ENCODE measurements at regions not wholly inside any gene's neighbourhood (a gene's known extent, or its start where the extent isn't known, plus 50 kb on each side); places are given as distances from the start of the nearest gene placed in this dataset.

GRCh38 chr14:26735811-26736210 is 138.0 kb upstream of the NOVA1 start:
- H3K4me1 Mint-ChIP-seq, result no peaks in the 10 kb centered on the region
- ATAC-seq (no peak), DNase-seq (no peak)
- peaks cover 5% of the 10 kb centered on the region for H3K9me3 Mint-ChIP-seq (ENCODE audit: low read depth)
- H3K4me3 Mint-ChIP-seq, result no peak overlapping the region
- H3K36me3 Mint-ChIP-seq, result no peaks in the 10 kb centered on the region
- H3K27ac Mint-ChIP-seq, result no peak overlapping the region
- H3K27me3 Mint-ChIP-seq, result no peaks in the 10 kb centered on the region
- CTCF ChIA-PET, result no interaction called here

- Mint-ChIP-seq H3K4me1 (no peaks in the 10 kb centered on the region), H3K9me3 (ENCODE audit: low read depth) (peaks cover 3% of the 10 kb centered on the region), H3K27me3 (no peaks in the 10 kb centered on the region), H3K4me3 (no peak overlapping the region), H3K36me3 (no peaks in the 10 kb centered on the region), H3K27ac (no peak overlapping the region)
- CTCF ChIA-PET, result no interaction called here
- no peak for DNase-seq
- no peak for ATAC-seq
Measured at GRCh38 chr14:26738571-26738970, 140.7 kb upstream of the NOVA1 start.

DNA sequence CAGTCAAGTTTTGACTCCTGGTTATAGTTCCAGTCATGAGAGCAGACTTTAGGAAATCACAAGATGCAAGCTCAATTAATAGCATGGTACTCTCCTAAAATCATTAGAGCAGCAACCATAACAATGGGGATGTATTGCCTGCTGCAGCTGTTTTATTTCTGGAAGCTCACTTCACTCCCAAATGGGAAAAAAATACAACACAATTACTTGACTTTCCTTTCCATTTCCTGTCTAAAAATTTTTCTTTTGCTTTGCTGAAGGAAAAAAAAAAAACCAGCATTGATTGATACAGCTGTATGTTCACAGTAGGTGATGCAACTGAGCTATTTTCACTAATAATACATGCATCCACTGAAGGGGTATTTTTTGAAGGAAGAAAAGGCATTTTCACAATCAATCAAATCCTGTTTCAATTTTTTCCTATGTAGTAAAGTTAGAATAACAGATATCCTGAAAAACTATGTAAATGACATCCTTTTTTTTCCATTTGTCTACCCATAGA is 143.9 kb upstream of the NOVA1 start:
- H3K36me3 Mint-ChIP-seq, result no peaks in the 10 kb centered on the region
- peaks cover 2% of the 10 kb centered on the region for H3K9me3 Mint-ChIP-seq (ENCODE audit: low read depth)
- no peak overlapping the region for H3K4me3 Mint-ChIP-seq
- CTCF ChIA-PET, result no interaction called here
- DNase-seq (no peak), ATAC-seq (no peak)
- no peaks in the 10 kb centered on the region for H3K27me3 Mint-ChIP-seq
- H3K27ac Mint-ChIP-seq, result no peak overlapping the region
- H3K4me1 Mint-ChIP-seq, result no peaks in the 10 kb centered on the region

- Mint-ChIP-seq H3K4me1 (no peaks in the 10 kb centered on the region), H3K27me3 (no peaks in the 10 kb centered on the region), H3K36me3 (no peaks in the 10 kb centered on the region), H3K4me3 (no peak overlapping the region), H3K9me3 (ENCODE audit: low read depth) (peaks cover 8% of the 10 kb centered on the region), H3K27ac (no peak overlapping the region)
- no peak for DNase-seq
- CTCF ChIA-PET, result no interaction called here
- ATAC-seq, result no peak
Measured at GRCh38 chr14:26743284-26743683, 145.5 kb upstream of the NOVA1 start.

GRCh38 chr14:26744903-26745302 is 147.1 kb upstream of the NOVA1 start:
- Mint-ChIP-seq H3K27me3 (no peaks in the 10 kb centered on the region), H3K4me1 (no peaks in the 10 kb centered on the region), H3K36me3 (no peaks in the 10 kb centered on the region), H3K27ac (no peak overlapping the region), H3K4me3 (no peak overlapping the region), H3K9me3 (ENCODE audit: low read depth) (peaks cover 8% of the 10 kb centered on the region)
- ATAC-seq (no peak), DNase-seq (no peak)
- CTCF ChIA-PET, result no interaction called here

DNA sequence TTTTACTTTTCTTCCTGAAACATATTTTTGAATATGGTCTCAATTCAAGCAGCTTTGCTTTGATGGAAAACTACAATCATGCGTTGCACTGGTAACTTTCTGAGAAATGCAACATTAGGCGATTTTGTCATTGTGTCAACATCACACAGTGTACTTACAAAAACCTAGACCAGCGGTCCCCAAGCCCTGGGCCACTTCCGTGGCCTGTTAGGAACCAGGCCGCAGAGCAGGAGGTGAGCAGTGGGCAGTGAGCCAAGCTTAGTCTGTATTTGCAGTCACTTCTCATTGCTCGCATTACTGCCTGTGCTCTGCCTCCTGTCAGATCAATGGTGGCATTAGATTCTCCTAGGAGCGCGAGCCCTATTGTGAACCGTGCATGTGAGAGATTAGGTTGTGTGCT is 163.7 kb upstream of the NOVA1 start:
- Mint-ChIP-seq H3K27me3 (no peaks in the 10 kb centered on the region), H3K4me1 (no peaks in the 10 kb centered on the region), H3K27ac (no peak overlapping the region), H3K9me3 (ENCODE audit: low read depth) (peaks cover 11% of the 10 kb centered on the region), H3K4me3 (no peak overlapping the region), H3K36me3 (no peaks in the 10 kb centered on the region)
- no peak for ATAC-seq
- DNase-seq, result no peak
- CTCF ChIA-PET, result no interaction called here

- Mint-ChIP-seq H3K27me3 (no peaks in the 10 kb centered on the region), H3K36me3 (no peaks in the 10 kb centered on the region)
Measured at GRCh38 chr14:26765301-26765700, 167.5 kb upstream of the NOVA1 start.

GRCh38 chr14:26765768-26766520 is 168.1 kb upstream of the NOVA1 start:
- Mint-ChIP-seq H3K27me3 (no peaks in the 10 kb centered on the region), H3K36me3 (no peaks in the 10 kb centered on the region), H3K27ac (no peak overlapping the region), H3K4me1 (no peaks in the 10 kb centered on the region), H3K9me3 (ENCODE audit: low read depth) (peaks cover 7% of the 10 kb centered on the region), H3K4me3 (no peak overlapping the region)
- no peak for DNase-seq
- CTCF ChIA-PET, result no interaction called here
- ATAC-seq, result no peak

More at GRCh38 chr14:26765301-26765700, 167.5 kb upstream of the NOVA1 start:
- CTCF ChIA-PET, result no interaction called here
- ATAC-seq (no peak), DNase-seq (no peak)
- Mint-ChIP-seq H3K9me3 (ENCODE audit: low read depth) (peaks cover 7% of the 10 kb centered on the region), H3K4me1 (no peaks in the 10 kb centered on the region), H3K4me3 (no peak overlapping the region), H3K27ac (no peak overlapping the region)

DNA sequence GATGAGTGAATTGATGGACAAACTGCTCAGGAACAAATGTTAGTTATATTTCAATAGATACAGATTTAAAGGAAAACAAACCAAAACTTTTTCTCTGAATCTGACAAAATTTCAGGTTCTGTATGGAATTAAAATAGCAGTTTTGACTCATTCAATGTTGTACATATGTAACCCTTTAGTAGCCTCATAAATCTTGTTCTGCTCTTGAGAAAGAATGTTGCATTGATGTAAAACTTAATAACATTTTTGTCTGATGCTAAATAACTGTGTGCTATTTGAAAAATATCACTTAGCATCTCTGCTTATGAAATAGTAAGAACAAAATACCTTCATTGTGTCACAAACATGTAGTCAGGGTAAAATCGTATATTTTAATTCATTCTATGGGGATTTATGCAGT is 168.9 kb upstream of the NOVA1 start:
- Mint-ChIP-seq H3K36me3 (no peaks in the 10 kb centered on the region), H3K27ac (no peak overlapping the region), H3K27me3 (no peaks in the 10 kb centered on the region), H3K4me3 (no peak overlapping the region), H3K4me1 (no peaks in the 10 kb centered on the region), H3K9me3 (ENCODE audit: low read depth) (peaks cover 3% of the 10 kb centered on the region)
- DNase-seq (no peak), ATAC-seq (no peak)
- CTCF ChIA-PET, result no interaction called here

DNA sequence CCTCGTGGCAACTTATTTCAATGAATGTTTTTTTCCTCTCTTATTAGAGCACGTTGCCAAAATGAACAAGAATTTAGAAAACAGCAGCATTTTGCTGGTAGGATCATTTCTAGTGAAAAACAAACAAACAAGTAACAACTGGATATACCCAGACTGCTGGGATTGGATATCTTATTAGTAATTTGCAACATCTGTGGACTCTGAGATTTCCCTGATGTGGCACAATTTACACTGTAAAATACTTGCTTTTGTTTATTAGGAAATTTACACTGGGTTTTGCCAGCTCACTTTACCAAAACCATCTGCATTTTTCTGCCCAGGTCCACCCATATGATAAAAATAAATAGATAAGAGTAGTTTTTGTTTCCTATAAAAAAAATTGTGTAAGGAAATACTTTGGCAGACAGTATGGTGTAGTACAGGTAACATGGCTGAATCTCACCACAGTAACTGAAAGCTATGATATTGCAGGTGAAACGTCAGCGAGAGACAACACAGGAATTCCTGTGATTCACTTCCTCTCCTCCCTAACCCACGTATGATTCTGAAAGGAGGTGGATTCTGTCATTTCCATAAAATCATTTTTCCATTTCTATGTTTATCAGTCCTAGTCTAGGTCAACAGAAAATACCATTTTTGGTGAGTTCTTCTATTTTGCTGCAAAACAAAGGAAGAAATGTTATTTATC is 176.2 kb upstream of the NOVA1 start:
- Mint-ChIP-seq H3K4me1 (no peaks in the 10 kb centered on the region), H3K27me3 (no peaks in the 10 kb centered on the region), H3K9me3 (ENCODE audit: low read depth) (peaks cover 13% of the 10 kb centered on the region), H3K27ac (no peak overlapping the region), H3K4me3 (no peak overlapping the region), H3K36me3 (no peaks in the 10 kb centered on the region)
- no peak for ATAC-seq
- CTCF ChIA-PET, result no interaction called here
- DNase-seq, result no peak

DNA sequence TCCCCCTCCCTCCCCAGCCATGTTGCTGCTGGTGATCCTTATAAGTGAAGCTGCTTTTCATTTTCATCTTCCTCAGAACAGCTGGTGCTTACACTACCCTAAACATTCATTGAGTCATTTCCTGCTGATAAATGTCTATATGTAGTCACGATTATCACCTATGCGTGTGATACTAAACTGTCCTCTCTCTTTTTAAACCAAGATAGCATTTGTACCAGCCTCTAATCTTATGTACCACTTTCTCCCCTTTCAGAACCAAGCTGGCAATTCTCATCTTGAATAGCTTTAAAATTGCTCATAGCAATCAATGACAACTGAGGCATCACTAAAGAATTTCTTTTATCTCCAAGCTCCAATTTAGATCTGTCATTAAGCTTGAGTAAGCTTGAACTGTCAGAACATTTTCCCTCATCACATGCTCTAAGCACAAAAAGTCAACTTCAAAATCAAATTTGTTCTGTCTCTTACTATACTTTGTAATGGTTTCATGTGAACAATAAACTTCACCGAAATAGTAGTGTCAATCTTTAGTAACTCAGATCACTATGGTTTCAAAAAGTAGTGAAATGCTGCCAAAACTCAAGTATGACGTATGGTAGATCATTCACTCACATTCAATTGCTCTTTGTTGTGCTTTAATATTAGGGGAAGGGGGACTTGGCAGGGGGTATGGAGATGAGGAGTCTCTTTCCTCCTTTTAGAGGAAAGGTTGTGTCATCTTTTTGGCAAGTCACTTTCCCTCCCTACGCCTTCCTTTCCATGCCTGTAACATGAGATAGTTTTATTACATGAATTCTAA is 178.1 kb upstream of the NOVA1 start:
- Mint-ChIP-seq H3K27ac (no peak overlapping the region), H3K4me1 (no peaks in the 10 kb centered on the region), H3K36me3 (no peaks in the 10 kb centered on the region), H3K4me3 (no peak overlapping the region), H3K9me3 (ENCODE audit: low read depth) (peaks cover 13% of the 10 kb centered on the region), H3K27me3 (no peaks in the 10 kb centered on the region)
- ATAC-seq (no peak), DNase-seq (no peak)
- CTCF ChIA-PET, result no interaction called here

GRCh38 chr14:26791117-26791806 is 193.4 kb upstream of the NOVA1 start:
- peaks cover 20% of the 10 kb centered on the region for H3K9me3 Mint-ChIP-seq (ENCODE audit: low read depth)
- H3K36me3 Mint-ChIP-seq, result no peaks in the 10 kb centered on the region
- DNase-seq, result no peak
- no peaks in the 10 kb centered on the region for H3K27me3 Mint-ChIP-seq
- CTCF ChIA-PET, result no interaction called here
- H3K4me3 Mint-ChIP-seq, result no peak overlapping the region
- no peak for ATAC-seq
- no peak overlapping the region for H3K27ac Mint-ChIP-seq
- H3K4me1 Mint-ChIP-seq, result no peaks in the 10 kb centered on the region

GRCh38 chr14:26794731-26795130 is 196.9 kb upstream of the NOVA1 start:
- Mint-ChIP-seq H3K27me3 (no peaks in the 10 kb centered on the region), H3K9me3 (ENCODE audit: low read depth) (peaks cover 28% of the 10 kb centered on the region), H3K36me3 (no peaks in the 10 kb centered on the region), H3K4me1 (no peaks in the 10 kb centered on the region), H3K27ac (no peak overlapping the region), H3K4me3 (no peak overlapping the region)
- no peak for ATAC-seq
- no peak for DNase-seq
- CTCF ChIA-PET, result interaction anchor here (0.6 kb wide), 1 partner anchor 633 kb away, joined by 3 read pairs; no protein-coding TSS in a partner anchor
